NCI-H1105 treated with DMSO at 0.1 percent for 48 hours (cell line): ENCODE measurements at regions not wholly inside any gene's neighbourhood (a gene's known extent, or its start where the extent isn't known, plus 50 kb on each side); places are given as distances from the start of the nearest gene placed in this dataset.

Experiments used
- DNase-seq: peaks from one replicate; lab custom pipeline; 2025; lab: John Stamatoyannopoulos, UW

GRCh38 chr2:122486086-122486485 lies 730.6 kb downstream of the TSN start:
- no peak for DNase-seq

GRCh38 chr2:122486705-122487415 lies 731.4 kb downstream of the TSN start:
- no peak for DNase-seq

- no peak for DNase-seq
Observed at GRCh38 chr2:122491011-122491410, 735.6 kb downstream of the TSN start.

- DNase-seq = no peak
Observed at GRCh38 chr2:122500316-122501105, 745.1 kb downstream of the TSN start.

- no peak for DNase-seq
Observed at GRCh38 chr2:122506620-122507019, 751.2 kb downstream of the TSN start.

- no peak for DNase-seq
Observed at GRCh38 chr2:122507261-122507660, 751.8 kb downstream of the TSN start.

- no peak for DNase-seq
Observed at GRCh38 chr2:122512091-122512490, 756.6 kb downstream of the TSN start.

GRCh38 chr2:122514451-122514996 lies 759.1 kb downstream of the TSN start:
- DNase-seq = no peak

- DNase-seq = no peak
Observed at GRCh38 chr2:122515731-122516290, 760.4 kb downstream of the TSN start.

GRCh38 chr2:122516775-122517174 lies 761.3 kb downstream of the TSN start:
- no peak for DNase-seq

- no peak for DNase-seq
Observed at GRCh38 chr2:122519366-122519765, 763.9 kb downstream of the TSN start.

GRCh38 chr2:122519821-122520611 lies 764.6 kb downstream of the TSN start:
- DNase-seq = no peak

GRCh38 chr2:122523143-122523542 lies 767.7 kb downstream of the TSN start:
- no peak for DNase-seq

- no peak for DNase-seq
Observed at GRCh38 chr2:122523981-122524380, 768.5 kb downstream of the TSN start.

- no peak for DNase-seq
Observed at GRCh38 chr2:122525336-122525735, 769.9 kb downstream of the TSN start.

- no peak for DNase-seq
Observed at GRCh38 chr2:122528061-122528460, 772.6 kb downstream of the TSN start.

GRCh38 chr2:122528958-122529705 lies 773.7 kb downstream of the TSN start:
- no peak for DNase-seq

GRCh38 chr2:122530814-122531213 lies 775.4 kb downstream of the TSN start:
- no peak for DNase-seq

- DNase-seq = no peak
Observed at GRCh38 chr2:122531290-122532071, 776.0 kb downstream of the TSN start.

GRCh38 chr2:122532072-122532344 lies 776.6 kb downstream of the TSN start:
- no peak for DNase-seq

GRCh38 chr2:122532481-122532880 lies 777.0 kb downstream of the TSN start:
- DNase-seq = no peak
